ENCODE measurements at regions not wholly inside any gene's neighbourhood (a gene's known extent, or its start where the extent isn't known, plus 50 kb on each side); places are given as distances from the start of the nearest gene placed in this dataset.

GRCh38 chr10:131679926-131680325 lies 220.9 kb upstream of the PPP2R2D start:
- TF ChIP-seq POLR2AphosphoS5 (IDR thresholded peaks at IDR 0.05) (no peak), CTCF (IDR thresholded peaks at IDR 0.05) (no peak), POLR2A (IDR thresholded peaks at IDR 0.05) (no peak)
